Stomach smooth muscle (tissue), 2 donors: ENCODE measurements at regions not wholly inside any gene's neighbourhood (a gene's known extent, or its start where the extent isn't known, plus 50 kb on each side); places are given as distances from the start of the nearest gene placed in this dataset.

Source experiments
- H3K27ac ChIP-seq: one replicate; pipeline ENCODE4 v1.7.0; 2013; ENCODE audit warnings: mild to moderate bottlenecking, low read length, inconsistent platforms
- H3K27me3 ChIP-seq, 2 donors: one replicate each; pipeline ENCODE4 v1.7.0; 2013; ENCODE audit warnings: low read length in 2 of 2; ENCODE audit not compliant: insufficient read depth in 2 of 2, control insufficient read depth in 1 of 2
- H3K36me3 ChIP-seq, 2 donors: one replicate each; pipeline ENCODE4 v1.7.0; 2013; ENCODE audit warnings: low read length in 2 of 2; ENCODE audit not compliant: control insufficient read depth in 2 of 2, insufficient read depth in 2 of 2
- H3K4me1 ChIP-seq: one replicate; pipeline ENCODE4 v1.7.0; 2013; ENCODE audit warnings: low read length; ENCODE audit not compliant: control insufficient read depth, insufficient read depth
- H3K4me3 ChIP-seq, 2 donors: one replicate each; pipeline ENCODE4 v1.7.0; 2013; ENCODE audit warnings: low read length in 2 of 2
- H3K9ac ChIP-seq, 2 donors: one replicate each; pipeline ENCODE4 v1.7.0; 2013; ENCODE audit warnings: low read length in 2 of 2, mild to moderate bottlenecking in 1 of 2
- H3K9me3 ChIP-seq, 2 donors: one replicate each; pipeline ENCODE4 v1.7.0; 2013; ENCODE audit warnings: low read length in 2 of 2; ENCODE audit not compliant: control insufficient read depth in 2 of 2
- donor health status: healthy.
- donor health status: Pancreatic carcinoma.

- Histone ChIP-seq H3K27me3 (no peaks in the 10 kb centered on the region), H3K27ac (no peak overlapping the region), H3K9ac (no peak overlapping the region), H3K4me1 (no peaks in the 10 kb centered on the region), H3K36me3 (no peaks in the 10 kb centered on the region), H3K4me3 (no peak overlapping the region), H3K9me3 (peaks cover 0 to 9% of the 10 kb centered on the region in 2 donors)
Observed at GRCh38 chr10:105783936-105784483, 1142.9 kb downstream of the SORCS3 start.

- Histone ChIP-seq H3K27ac (no peak overlapping the region), H3K4me1 (no peaks in the 10 kb centered on the region), H3K27me3 (no peaks in the 10 kb centered on the region), H3K36me3 (no peaks in the 10 kb centered on the region), H3K9ac (no peak overlapping the region), H3K4me3 (no peak overlapping the region), H3K9me3 (no peaks in the 10 kb centered on the region)
Observed at GRCh38 chr10:105774881-105775280, 1133.8 kb downstream of the SORCS3 start.

- no peak overlapping the region for H3K4me3 ChIP-seq
- H3K9me3 ChIP-seq: no peaks in the 10 kb centered on the region
- no peaks in the 10 kb centered on the region for H3K4me1 ChIP-seq
- no peak overlapping the region for H3K27ac ChIP-seq
- no peaks in the 10 kb centered on the region for H3K36me3 ChIP-seq
- H3K9ac ChIP-seq: no peak overlapping the region
- H3K27me3 ChIP-seq: no peaks in the 10 kb centered on the region
Observed at GRCh38 chr10:105774351-105774750, 1133.3 kb downstream of the SORCS3 start.

DNA sequence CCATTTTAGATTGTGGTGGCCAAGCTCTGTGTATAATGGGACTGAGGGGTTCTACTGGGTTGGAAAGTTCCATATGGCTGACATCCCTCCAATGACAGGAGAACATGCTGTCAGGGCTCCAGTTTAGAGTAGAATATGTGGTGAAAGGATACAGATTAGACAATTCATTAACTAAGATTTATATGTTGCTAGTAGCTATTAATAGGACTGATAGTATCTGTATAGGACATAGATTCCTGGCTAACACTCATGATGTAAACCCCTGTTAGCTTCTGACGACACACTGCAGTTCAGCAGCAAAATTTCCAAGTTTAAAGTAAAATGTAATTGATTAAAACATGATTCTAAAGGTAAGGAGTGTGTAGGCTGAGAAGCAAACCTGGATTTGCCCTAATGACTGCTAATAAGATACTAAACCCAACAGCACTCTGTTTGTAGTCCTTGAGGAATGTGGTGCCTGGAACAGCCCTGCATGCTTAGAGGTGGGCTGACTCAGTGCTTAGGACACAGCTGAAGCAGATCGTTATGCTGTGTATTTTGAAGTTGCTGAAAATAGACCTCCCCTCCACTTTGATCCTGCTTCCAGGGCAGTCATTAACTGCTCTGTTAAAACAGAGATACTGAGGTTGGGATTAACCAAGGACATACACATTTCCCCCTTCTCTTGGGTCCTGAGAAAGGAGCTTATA lies 1129.6 kb downstream of the SORCS3 start:
- Histone ChIP-seq H3K27ac (no peak overlapping the region), H3K27me3 (no peaks in the 10 kb centered on the region), H3K9ac (no peak overlapping the region), H3K4me1 (no peaks in the 10 kb centered on the region), H3K9me3 (no peaks in the 10 kb centered on the region), H3K4me3 (no peak overlapping the region), H3K36me3 (no peaks in the 10 kb centered on the region)

DNA sequence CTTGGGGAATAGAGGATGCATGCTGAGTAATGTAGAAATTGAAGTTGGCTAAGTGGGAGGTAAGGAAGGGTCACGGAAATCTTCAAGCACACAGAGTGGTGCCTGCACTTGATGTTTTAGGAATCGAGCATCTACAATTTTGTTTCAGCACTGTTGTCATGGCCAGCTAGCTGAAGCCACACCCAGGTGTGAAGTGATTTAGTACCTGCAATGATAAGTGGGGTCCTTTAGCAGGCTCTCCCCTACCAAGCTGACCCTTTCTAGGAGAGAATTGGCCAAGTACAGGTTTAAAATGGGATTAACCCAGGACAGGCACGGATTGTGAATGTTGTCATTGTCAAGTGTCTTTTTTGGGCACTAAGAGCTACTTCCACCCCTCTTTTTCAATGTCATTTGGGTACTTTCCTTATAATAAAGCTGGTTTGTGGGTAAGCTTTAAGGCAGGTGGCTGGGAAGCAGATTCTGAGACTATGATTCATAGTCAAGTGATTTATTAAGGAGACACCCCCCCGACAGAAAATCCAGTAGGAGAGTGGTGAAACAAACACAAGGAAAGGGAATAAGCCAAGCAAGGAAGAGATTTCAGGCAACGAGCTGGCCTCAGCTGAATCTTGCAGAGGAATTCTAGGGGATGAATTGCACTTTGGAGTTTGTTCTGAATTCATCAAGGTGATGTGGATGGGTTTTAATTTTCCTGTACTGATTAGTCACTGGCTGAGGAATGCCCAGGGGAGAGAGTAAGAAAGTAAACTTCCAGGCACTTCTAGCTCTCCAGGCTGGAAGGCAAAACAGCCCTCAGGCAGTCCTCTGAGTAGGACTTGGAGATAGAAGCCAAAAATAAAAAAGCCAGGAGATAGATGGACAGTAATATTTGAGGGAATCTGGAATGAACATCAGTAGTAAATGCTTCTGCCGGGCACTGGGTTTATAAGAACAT lies 1128.4 kb downstream of the SORCS3 start:
- Histone ChIP-seq H3K9ac (no peak overlapping the region), H3K27ac (no peak overlapping the region), H3K36me3 (no peaks in the 10 kb centered on the region), H3K4me1 (no peaks in the 10 kb centered on the region), H3K27me3 (no peaks in the 10 kb centered on the region), H3K9me3 (no peaks in the 10 kb centered on the region), H3K4me3 (no peak overlapping the region)

DNA sequence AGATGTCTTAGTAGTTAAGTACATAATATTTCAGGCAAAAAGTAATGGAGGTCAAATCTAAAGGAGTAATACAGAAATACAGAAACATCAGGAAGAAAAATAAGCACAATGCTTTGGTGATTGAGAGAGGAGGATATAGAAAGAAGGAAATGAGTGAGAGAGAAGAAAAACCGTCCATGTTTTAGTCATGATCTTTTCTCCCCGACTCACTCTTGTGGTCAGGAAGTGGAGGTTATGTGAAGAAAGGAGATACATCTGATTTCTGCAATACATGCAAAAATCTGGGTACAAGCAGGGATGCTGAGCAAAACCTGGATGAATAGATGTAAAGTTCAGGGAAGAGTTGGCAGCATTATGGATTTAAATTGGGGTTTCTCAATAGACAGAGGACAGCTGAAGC lies 1122.5 kb downstream of the SORCS3 start:
- no peaks in the 10 kb centered on the region for H3K9me3 ChIP-seq
- H3K4me1 ChIP-seq: no peaks in the 10 kb centered on the region
- H3K27ac ChIP-seq: no peak overlapping the region
- no peaks in the 10 kb centered on the region for H3K36me3 ChIP-seq
- no peaks in the 10 kb centered on the region for H3K27me3 ChIP-seq
- H3K9ac ChIP-seq: no peak overlapping the region
- no peak overlapping the region for H3K4me3 ChIP-seq

DNA sequence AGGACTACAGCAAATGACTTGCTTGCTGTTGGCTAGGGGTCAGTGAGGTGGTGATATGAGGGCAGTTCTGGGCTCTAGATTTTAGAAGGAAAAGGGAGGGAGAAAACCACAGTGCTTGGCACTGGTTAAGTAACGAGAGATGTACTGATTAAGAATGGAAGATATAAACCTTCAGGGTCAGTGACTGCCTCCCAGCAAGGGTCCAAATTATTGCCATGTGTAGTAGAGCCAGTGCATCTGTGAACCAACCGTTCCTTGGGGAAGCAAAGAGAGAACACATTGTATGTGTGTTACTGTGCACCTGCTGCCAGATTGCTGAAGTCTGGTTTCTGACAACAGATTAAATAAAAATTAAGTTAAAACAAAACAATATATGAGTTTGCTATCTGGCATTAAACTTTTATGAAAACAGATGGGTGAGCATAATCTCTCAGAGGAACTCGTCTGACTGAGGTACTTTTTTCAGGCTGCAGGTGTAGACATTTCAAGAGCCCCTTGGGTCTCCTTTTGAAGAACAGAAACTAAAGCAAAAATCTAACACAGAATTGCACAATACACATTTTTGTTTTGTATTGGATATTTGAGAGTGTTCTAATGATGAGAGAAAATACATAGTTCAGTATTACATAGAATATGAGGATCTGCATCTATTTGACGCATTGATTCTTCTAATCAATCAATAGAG lies 1120.6 kb downstream of the SORCS3 start:
- Histone ChIP-seq H3K4me3 (no peak overlapping the region), H3K27me3 (no peaks in the 10 kb centered on the region), H3K4me1 (no peaks in the 10 kb centered on the region), H3K27ac (no peak overlapping the region), H3K9me3 (no peaks in the 10 kb centered on the region), H3K9ac (no peak overlapping the region), H3K36me3 (no peaks in the 10 kb centered on the region)

DNA sequence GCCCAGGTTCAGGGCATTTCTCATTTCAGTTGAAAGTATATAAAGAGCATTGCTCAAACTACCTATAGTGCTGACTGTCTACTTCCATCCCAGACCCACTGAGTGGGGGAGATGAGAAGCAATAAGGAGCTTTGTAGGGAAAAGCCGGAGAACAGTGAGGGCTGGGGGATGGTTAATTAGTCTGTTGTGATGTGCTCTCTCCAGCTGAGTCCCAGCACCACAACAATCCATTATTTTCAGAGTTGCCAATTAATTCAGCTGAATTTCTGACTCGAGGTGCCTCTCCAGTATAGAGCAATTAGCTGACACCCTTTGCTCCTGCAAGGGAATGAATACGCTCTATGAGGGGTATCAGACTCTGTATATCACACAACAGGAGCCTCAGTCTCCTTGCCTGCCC lies 1118.6 kb downstream of the SORCS3 start:
- Histone ChIP-seq H3K4me3 (no peak overlapping the region), H3K27me3 (no peaks in the 10 kb centered on the region), H3K36me3 (no peaks in the 10 kb centered on the region), H3K9me3 (no peaks in the 10 kb centered on the region), H3K9ac (no peak overlapping the region), H3K27ac (no peak overlapping the region), H3K4me1 (no peaks in the 10 kb centered on the region)

DNA sequence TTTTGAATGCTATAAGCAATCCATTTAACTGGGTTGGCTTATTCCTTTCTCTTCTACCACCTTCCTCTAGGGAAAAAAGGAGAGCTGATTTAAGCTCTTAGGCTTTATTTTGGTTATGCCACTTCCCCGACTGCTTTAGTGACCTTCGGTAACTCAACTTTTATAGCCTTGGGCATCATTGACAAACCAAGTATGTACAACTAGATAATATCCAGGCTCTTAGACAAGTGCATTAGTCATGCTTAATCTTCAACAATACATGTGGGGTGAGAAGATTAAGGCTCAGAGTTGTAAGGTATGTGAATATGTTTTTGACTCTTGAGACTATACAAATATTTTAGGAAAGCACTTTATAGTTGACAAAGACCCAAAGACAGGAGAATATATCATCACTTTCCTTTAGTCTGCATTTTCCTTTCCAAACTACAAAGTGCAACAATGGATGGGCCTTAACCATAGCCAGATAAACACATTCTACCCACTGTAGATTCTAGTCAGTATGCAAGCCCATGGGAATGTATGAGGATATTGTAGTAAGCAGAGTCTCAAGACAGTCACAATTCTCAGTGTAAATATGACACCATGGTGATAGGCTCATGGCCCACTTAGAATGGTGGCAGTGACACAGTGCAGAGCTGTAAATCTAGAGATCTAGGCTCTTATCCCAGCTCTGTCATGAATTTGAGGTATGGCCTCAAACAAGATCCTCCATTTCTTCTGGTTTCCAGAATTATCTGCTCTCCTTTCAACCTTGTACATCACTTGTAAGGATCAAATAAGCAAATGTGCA lies 1117.3 kb downstream of the SORCS3 start:
- Histone ChIP-seq H3K27ac (no peak overlapping the region), H3K4me3 (no peak overlapping the region), H3K4me1 (no peaks in the 10 kb centered on the region), H3K9me3 (no peaks in the 10 kb centered on the region), H3K27me3 (no peaks in the 10 kb centered on the region), H3K36me3 (no peaks in the 10 kb centered on the region), H3K9ac (no peak overlapping the region)

DNA sequence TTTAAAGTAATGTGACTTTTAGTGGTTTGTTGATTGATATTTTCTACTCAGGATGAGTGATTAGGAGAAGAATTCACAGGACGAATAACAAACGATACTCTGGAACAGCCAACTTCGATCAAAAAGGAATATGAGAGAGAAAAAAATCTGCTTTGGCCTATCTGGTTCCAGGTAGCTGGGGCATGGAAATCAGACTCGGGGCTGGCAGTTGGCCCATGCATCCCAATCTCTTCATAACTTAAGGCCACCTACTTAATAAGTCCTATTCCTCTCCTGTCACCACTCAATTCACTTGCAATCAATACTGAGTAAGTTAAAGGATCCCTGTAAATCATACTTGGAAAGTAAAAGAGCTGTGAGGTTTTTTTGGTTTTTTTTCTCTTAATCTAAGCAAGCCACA lies 1116.2 kb downstream of the SORCS3 start:
- H3K27me3 ChIP-seq: no peaks in the 10 kb centered on the region
- no peaks in the 10 kb centered on the region for H3K4me1 ChIP-seq
- no peaks in the 10 kb centered on the region for H3K36me3 ChIP-seq
- no peaks in the 10 kb centered on the region for H3K9me3 ChIP-seq
- no peak overlapping the region for H3K9ac ChIP-seq
- no peak overlapping the region for H3K4me3 ChIP-seq
- no peak overlapping the region for H3K27ac ChIP-seq
